Dendritic cell treated with granulocyte-macrophage colony-stimulating factor and Interleukin-4, amounts not matched to agents 40 ng/mL and 50 ng/mL, for 4 days (primary cell): ENCODE measurements at regions not wholly inside any gene's neighbourhood (a gene's known extent, or its start where the extent isn't known, plus 50 kb on each side); places are given as distances from the start of the nearest gene placed in this dataset.

Experiments
- H3K27ac Mint-ChIP-seq: one replicate; pipeline ENCODE4 v1.8.0; 2022; ENCODE audit warnings: mild to moderate bottlenecking, mixed read lengths
- H3K27me3 Mint-ChIP-seq: one replicate; pipeline ENCODE4 v1.8.0; 2022; ENCODE audit warnings: mild to moderate bottlenecking, mixed read lengths
- H3K36me3 Mint-ChIP-seq: one replicate; pipeline ENCODE4 v1.8.0; 2022; ENCODE audit warnings: low read depth, mixed read lengths
- H3K4me1 Mint-ChIP-seq: one replicate; pipeline ENCODE4 v1.8.0; 2022; ENCODE audit warnings: low read depth, mixed read lengths
- H3K4me3 Mint-ChIP-seq: one replicate; pipeline ENCODE4 v1.8.0; 2022; ENCODE audit warnings: mild to moderate bottlenecking, moderate library complexity, mixed read lengths
- H3K9me3 Mint-ChIP-seq: one replicate; pipeline ENCODE4 v1.8.0; 2022; ENCODE audit warnings: mixed read lengths
- intact Hi-C: fragments of 100-400 bp; cut with micrococcal nuclease; formaldehyde crosslinking; loops from one replicate; pipeline ENCODE4 v1.15.0; 2022

GRCh38 chr1:110285316-110285715, 53.9 kb upstream of the RBM15 start:
- Mint-ChIP-seq H3K36me3 (no peaks in the 10 kb centered on the region), H3K9me3 (no peaks in the 10 kb centered on the region), H3K27ac (no peak overlapping the region), H3K4me3 (no peak overlapping the region), H3K27me3 (no peaks in the 10 kb centered on the region), H3K4me1 (peaks cover 5% of the 10 kb centered on the region)
- intact Hi-C loops, result no loop called here

GRCh38 chr1:110286564-110286963, 52.6 kb upstream of the RBM15 start:
- Mint-ChIP-seq H3K27ac (no peak overlapping the region), H3K4me1 (peaks cover 8% of the 10 kb centered on the region), H3K27me3 (no peaks in the 10 kb centered on the region), H3K36me3 (no peaks in the 10 kb centered on the region), H3K4me3 (no peak overlapping the region), H3K9me3 (no peaks in the 10 kb centered on the region)
- intact Hi-C loops, result no loop called here

GRCh38 chr1:110288111-110288510, 51.1 kb upstream of the RBM15 start:
- H3K9me3 Mint-ChIP-seq, result no peaks in the 10 kb centered on the region
- no peak overlapping the region for H3K27ac Mint-ChIP-seq
- H3K4me1 Mint-ChIP-seq, result peaks cover 9% of the 10 kb centered on the region
- H3K27me3 Mint-ChIP-seq, result no peaks in the 10 kb centered on the region
- intact Hi-C loops, result no loop called here
- H3K36me3 Mint-ChIP-seq, result no peaks in the 10 kb centered on the region
- no peak overlapping the region for H3K4me3 Mint-ChIP-seq
